NCI-H446 treated with DMSO at 0.1 percent for 48 hours (cell line): ENCODE measurements at regions not wholly inside any gene's neighbourhood (a gene's known extent, or its start where the extent isn't known, plus 50 kb on each side); places are given as distances from the start of the nearest gene placed in this dataset.
"Not testable (repeated sequence)": the region's sequence is repeated elsewhere in the genome, so short reads cannot be mapped to it uniquely, and the experiment has no call there.

Source experiments
- DNase-seq: peaks from one replicate; lab custom pipeline; 2025; lab: John Stamatoyannopoulos, UW

GRCh38 chr12:124381456-124382296 lies 86.8 kb downstream of the RFLNA start:
- no peak for DNase-seq

GRCh38 chr12:124380796-124381455 lies 86.0 kb downstream of the RFLNA start:
- DNase-seq = no peak

- no peak for DNase-seq
These were observed 85.3 kb downstream of the RFLNA start for GRCh38 chr12:124379938-124380754.

- DNase-seq = no peak
These were observed 84.6 kb downstream of the RFLNA start for GRCh38 chr12:124379379-124379937.

- DNase-seq = no peak
These were observed 84.0 kb downstream of the RFLNA start for GRCh38 chr12:124378926-124379325.

- no peak for DNase-seq
These were observed 83.2 kb downstream of the RFLNA start for GRCh38 chr12:124377981-124378509.

GRCh38 chr12:124376435-124376834 lies 81.5 kb downstream of the RFLNA start:
- DNase-seq = no peak

GRCh38 chr12:124375789-124376175 lies 80.9 kb downstream of the RFLNA start:
- DNase-seq = no peak

- no peak for DNase-seq
These were observed 80.4 kb downstream of the RFLNA start for GRCh38 chr12:124375141-124375788.

GRCh38 chr12:124374567-124374966 lies 79.7 kb downstream of the RFLNA start:
- no peak for DNase-seq

GRCh38 chr12:124374147-124374546 lies 79.3 kb downstream of the RFLNA start:
- no peak for DNase-seq

GRCh38 chr12:124373701-124374100 lies 78.8 kb downstream of the RFLNA start:
- not testable (repeated sequence) for DNase-seq

GRCh38 chr12:124372831-124373230 lies 77.9 kb downstream of the RFLNA start:
- DNase-seq = no peak

GRCh38 chr12:124371970-124372555 lies 77.2 kb downstream of the RFLNA start:
- DNase-seq = no peak

- DNase-seq = no peak
These were observed 76.5 kb downstream of the RFLNA start for GRCh38 chr12:124371366-124371765.

- DNase-seq = no peak
These were observed 76.0 kb downstream of the RFLNA start for GRCh38 chr12:124370851-124371250.

GRCh38 chr12:124370384-124370783 lies 75.5 kb downstream of the RFLNA start:
- DNase-seq = no peak

- no peak for DNase-seq
These were observed 75.0 kb downstream of the RFLNA start for GRCh38 chr12:124369827-124370378.

GRCh38 chr12:124369055-124369826 lies 74.3 kb downstream of the RFLNA start:
- peak; percentile 36 for DNase-seq

GRCh38 chr12:124368421-124369032 lies 73.6 kb downstream of the RFLNA start:
- no peak for DNase-seq
